HG03378 (cell line): ENCODE measurements at regions not wholly inside any gene's neighbourhood (a gene's known extent, or its start where the extent isn't known, plus 50 kb on each side); places are given as distances from the start of the nearest gene placed in this dataset.

Experiments
- ATAC-seq: cut with Tn5 transposase; IDR thresholded peaks from one replicate; pipeline ENCODE4 v1.9.1; 2021; ENCODE audit warnings: mild to moderate bottlenecking, moderate library complexity; ENCODE audit not compliant: unreplicated experiment

- no peak for ATAC-seq
Measured at GRCh38 chr12:4030929-4031702, 157.9 kb upstream of the PARP11 start.

DNA sequence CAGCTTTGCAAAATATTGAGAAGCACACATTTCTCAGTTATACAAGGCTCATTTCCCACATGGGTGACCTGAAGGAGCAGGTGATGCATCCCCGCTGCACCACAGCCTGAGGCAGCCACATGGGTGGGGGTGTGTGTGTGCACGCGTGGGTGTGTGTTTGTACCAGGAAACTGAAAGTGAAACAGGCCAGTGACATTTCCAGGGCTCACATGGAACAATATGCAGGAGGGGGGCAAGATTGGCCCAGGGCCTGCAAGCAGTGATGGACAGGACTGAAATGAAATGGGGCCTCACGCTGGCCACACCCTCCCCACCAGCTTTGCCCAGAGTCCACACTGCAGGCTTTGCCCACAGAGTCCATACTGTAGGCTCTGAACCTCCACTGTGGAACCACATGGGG, 154.2 kb upstream of the PARP11 start:
- ATAC-seq: no peak

GRCh38 chr12:4026517-4026916, 153.3 kb upstream of the PARP11 start:
- no peak for ATAC-seq

DNA sequence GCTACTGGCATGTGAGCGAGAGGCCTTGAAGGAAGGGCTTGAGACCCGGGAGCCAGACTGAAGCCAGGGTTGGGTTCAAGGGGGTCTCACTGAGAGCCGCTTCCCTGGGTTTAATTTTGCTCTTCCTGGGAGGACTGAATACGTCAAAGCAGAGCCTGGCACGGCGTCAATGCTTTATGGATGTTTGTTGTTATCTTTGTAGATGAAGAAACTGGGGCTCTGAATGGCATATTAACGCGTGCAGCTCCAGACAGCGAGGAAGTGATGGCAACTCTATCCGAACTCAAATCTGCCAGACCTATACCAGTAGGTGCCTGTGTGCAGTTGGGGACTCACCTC, 152.8 kb upstream of the PARP11 start:
- ATAC-seq: no peak

DNA sequence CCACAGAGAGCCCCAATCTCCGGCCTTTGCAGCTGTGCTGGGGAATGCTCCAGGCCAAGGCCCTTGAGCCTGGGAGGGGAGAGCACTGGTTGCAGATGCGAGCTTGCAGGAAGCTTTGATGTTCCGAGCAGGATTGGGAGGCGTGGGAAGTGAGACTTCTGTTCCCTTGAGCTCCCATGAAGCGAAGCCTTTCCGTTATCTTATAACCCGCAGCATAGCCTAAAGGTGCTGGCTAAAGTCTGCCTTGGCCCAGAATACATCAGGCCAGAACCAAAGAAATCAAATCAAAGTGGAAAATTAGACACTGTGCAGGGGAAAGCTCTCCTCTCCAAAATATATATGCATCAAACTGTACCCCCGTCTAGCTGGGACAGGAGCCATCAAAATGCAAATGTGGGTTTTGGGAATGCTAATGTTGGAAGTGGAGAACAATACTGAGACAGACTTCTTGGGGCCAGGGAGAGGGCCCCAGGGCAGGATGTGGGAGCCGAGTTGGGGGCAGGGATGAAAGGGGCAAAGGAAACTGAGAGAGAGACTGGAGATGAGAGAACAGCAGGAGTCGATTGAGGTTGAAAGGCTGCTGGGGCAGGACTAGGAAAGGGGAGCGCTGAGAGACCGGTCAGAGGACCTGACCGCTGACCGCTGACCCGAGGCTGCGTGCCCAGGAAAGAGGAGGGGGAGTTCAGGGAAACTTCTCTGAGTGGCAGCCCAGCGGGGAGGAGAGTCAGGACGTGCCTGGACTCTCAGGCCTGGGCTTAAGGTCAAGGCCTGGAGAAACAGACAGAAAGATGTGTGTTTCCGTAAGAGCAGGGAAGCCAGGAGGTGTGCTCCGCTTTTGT, 152.2 kb upstream of the PARP11 start:
- no peak for ATAC-seq

DNA sequence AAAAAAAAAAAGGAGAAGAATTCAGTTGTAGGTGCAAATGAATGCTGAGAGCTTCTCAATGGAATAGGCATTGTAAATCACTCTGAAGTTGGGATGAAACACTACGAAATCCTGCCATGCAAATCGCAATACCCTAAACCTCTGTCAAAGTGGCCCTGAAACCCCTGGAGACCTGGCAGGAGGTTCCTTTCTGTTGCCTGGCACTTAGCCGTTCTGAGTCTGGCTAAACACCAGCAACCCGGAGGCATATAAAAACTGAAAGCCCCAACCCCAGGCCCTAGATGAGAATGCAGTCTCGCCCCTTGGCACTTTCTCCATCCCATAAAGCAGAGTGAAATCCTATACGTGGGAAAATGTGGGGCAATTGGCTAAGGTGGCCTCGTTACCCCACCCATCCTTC, 151.5 kb upstream of the PARP11 start:
- no peak for ATAC-seq

DNA sequence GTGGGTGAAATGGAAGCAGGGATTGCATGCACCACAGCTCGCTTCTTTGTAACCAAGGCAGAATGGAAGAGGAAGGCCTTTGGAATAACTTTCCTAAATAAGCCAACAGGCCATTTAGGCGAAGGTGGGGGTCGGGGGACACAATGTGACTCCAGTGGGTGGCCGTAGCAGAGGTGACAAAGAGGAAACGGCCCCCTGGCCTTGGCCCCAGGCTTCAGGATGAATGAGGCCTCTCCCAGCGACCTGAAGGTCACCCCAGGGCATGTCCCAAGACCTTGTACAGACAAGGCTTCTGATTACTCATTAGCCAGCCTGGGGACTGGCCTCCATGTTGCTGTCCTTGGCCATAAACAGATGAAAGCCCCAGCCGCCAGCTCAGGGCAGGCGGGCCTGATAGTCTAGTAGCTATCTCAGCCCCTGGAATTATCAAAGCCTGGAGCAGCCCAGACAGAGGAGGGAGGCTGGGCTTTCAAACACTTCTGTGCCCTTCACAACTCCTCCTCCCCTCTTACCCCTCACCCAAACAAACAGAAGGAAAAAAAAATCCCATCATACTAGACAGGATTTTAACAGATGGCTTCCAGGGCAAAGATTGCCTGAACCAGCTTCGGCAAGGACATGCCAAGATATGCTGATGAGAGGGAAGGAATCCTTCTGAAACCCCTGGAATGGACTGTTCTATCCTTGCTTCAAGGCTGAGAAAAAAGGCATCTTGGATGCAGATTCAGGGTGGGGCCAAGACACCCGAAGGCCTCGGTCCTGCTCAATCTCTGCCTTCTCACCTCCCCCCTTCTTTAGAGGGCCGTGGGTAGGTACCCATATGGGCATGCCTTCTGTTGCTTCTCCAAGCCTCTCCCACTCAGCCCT, 142.3 kb upstream of the PARP11 start:
- no peak for ATAC-seq

GRCh38 chr12:4014858-4015224, 141.6 kb upstream of the PARP11 start:
- ATAC-seq: no peak

DNA sequence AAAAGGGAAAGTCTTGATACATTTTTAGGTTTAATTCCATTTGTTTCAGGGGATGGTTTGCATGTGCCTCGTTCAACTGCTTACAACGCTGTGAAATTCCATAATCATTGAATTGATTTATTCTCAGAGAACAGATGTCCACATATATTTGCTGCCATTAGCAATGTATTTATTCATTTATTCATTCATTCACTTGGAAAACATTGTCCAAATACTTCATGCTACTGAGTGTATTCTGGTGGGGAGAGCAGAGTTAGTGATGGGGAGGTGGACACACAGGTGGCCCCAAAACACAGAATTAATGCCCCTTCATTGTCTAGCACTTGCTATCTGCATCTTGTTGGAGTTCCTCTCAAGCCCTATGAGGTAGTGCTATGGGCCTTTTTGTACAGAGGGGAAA, 141.2 kb upstream of the PARP11 start:
- no peak for ATAC-seq

GRCh38 chr12:4012977-4013968, 140.1 kb upstream of the PARP11 start:
- no peak for ATAC-seq

GRCh38 chr12:4012073-4012472, 138.9 kb upstream of the PARP11 start:
- no peak for ATAC-seq

DNA sequence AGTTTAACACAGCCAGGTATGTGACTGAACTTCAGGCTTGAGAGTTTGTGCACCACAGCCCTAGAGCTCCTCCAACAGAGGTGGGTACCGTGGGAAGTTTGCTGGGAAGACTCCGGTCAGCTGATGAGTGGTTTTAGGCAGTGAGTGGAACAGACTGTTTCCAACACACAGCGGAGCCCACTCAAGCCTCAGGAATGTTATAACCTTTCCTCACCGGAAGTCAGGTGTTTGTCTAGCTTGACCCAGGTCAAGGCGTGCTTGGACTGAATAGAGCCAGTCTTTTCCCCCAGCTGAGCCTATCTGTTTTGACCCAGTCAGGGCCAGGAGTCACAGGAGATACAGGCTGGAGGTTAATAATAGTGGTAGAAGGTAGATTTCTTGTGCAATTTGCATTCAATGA, 138.4 kb upstream of the PARP11 start:
- ATAC-seq: no peak

- ATAC-seq: no peak
Measured at GRCh38 chr12:4009979-4010704, 136.9 kb upstream of the PARP11 start.

DNA sequence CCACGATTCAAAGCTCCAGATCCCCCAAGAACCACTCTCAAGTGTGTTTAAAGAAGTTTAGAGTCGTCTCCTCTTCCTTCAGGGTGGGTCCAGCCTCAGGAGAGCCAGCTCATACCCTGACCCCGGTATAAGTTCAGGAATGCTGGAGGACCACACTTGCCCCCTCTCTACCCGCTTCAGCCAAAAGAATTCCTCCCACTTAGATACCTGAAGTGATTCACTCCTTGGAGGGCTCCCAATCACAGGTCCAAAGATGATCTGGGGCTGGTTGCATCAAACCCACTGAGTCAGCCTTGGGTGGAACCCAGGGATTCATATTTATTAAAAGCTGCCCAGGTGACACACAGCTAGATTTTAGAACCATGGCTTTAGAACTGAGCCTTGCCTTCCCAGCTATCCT, 133.5 kb upstream of the PARP11 start:
- no peak for ATAC-seq

GRCh38 chr12:4005851-4006430, 132.7 kb upstream of the PARP11 start:
- ATAC-seq: no peak

DNA sequence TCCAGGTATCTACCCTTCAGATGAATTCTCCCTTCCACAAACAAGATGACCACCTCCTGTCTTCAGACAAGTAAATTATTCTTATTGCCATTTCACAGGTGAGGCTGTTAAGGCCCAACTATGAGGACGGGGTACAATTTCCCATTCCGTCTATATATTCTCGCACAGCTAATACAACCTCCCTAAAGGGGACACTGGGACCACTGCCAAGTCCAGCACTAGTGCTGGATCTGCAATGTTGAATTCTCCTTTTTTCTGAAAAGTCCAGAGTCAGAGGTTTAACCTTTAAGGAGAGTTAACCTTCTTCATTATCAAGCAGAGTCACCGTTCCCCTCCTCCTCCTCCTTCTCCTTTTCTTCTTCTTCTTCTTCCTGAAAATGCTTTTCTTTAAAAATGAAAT, 130.4 kb upstream of the PARP11 start:
- no peak for ATAC-seq

GRCh38 chr12:4002601-4003000, 129.4 kb upstream of the PARP11 start:
- ATAC-seq: no peak

DNA sequence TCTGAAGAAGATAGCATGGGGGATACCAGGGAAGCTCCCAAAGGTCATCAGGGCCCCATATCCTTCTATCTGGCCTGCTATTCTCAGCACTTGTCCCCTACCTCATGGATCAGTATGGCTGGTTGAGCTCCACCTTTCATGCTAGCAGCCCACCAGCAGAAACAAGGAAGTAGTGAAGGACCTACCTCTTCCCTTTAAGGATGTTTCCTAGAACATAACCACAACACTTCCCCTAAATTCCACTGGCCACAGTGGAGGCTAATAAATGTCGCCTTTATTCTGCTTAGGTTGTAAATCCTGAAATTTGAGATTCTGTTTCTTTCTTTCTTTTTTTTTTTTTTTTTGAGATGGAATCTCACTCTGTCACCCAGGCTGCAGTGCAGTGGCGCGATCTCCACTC, 128.6 kb upstream of the PARP11 start:
- no peak for ATAC-seq

- no peak for ATAC-seq
Measured at GRCh38 chr12:4001031-4001430, 127.8 kb upstream of the PARP11 start.
